Neuronal stem cell (in vitro differentiated cells): ENCODE measurements at regions not wholly inside any gene's neighbourhood (a gene's known extent, or its start where the extent isn't known, plus 50 kb on each side); places are given as distances from the start of the nearest gene placed in this dataset.
A peak's percentile ranks its signal among the peaks of the same experiment; 100 is the strongest.

Experiments
- DNase-seq: peaks from one replicate; pipeline ENCODE4 v3.0.0-alpha.2; 2013; ENCODE audit warnings: low spot score
- H2AFZ ChIP-seq: one replicate; pipeline ENCODE4 v1.6.1; 2013; ENCODE audit warnings: mild to moderate bottlenecking, low read length, inconsistent platforms
- H2AK5ac ChIP-seq: 2 replicates; pipeline ENCODE4 v1.6.1; 2013; ENCODE audit warnings: low read depth, mild to moderate bottlenecking, inconsistent platforms, low read length, moderate library complexity, mixed read lengths
- H2BK120ac ChIP-seq: 2 replicates; pipeline ENCODE4 v1.6.1; 2013; ENCODE audit warnings: low read depth, mild to moderate bottlenecking, inconsistent platforms, low read length, moderate library complexity, mixed read lengths
- H2BK12ac ChIP-seq: one replicate; pipeline ENCODE4 v1.6.1; 2013; ENCODE audit warnings: low read length, inconsistent platforms
- H2BK15ac ChIP-seq: 2 replicates; pipeline ENCODE4 v1.6.1; 2013; ENCODE audit warnings: mild to moderate bottlenecking, low read length, inconsistent platforms, mixed read lengths
- H2BK5ac ChIP-seq: one replicate; pipeline ENCODE4 v1.6.1; 2013; ENCODE audit warnings: inconsistent platforms, mild to moderate bottlenecking, low read length, moderate library complexity
- H3K14ac ChIP-seq: one replicate; pipeline ENCODE4 v1.6.1; 2013; ENCODE audit warnings: low read length, inconsistent platforms
- H3K18ac ChIP-seq: 2 replicates; pipeline ENCODE4 v1.6.1; 2013; ENCODE audit warnings: low read length, inconsistent platforms
- H3K23ac ChIP-seq: 2 replicates; pipeline ENCODE4 v1.6.1; 2013; ENCODE audit warnings: low read depth, mild to moderate bottlenecking, mixed read lengths, low read length, inconsistent platforms; ENCODE audit not compliant: poor library complexity
- H3K27ac ChIP-seq: replicated peaks from 3 replicates; pipeline ENCODE4 v1.5.1; 2013; ENCODE audit warnings: low read length, inconsistent platforms
- H3K27me3 ChIP-seq, 3 experiments: 2 replicates each; pipeline ENCODE4 v1.6.1; 2013; ENCODE audit warnings: low read length in 3 of 3, mild to moderate bottlenecking in 2 of 3, inconsistent platforms in 1 of 3, low read depth in 1 of 3, mixed read lengths in 1 of 3, moderate library complexity in 1 of 3; ENCODE audit not compliant: control insufficient read depth in 3 of 3, insufficient read depth in 3 of 3
- H3K36me3 ChIP-seq, 2 donors: replicated peaks in 1 of 2; 2 replicates each; pipeline ENCODE4 v1.6.1; 2013; ENCODE audit warnings: low read length in 2 of 2; ENCODE audit not compliant: control insufficient read depth in 2 of 2, insufficient read depth in 2 of 2
- H3K4ac ChIP-seq: 2 replicates; pipeline ENCODE4 v1.6.1; 2013; ENCODE audit warnings: inconsistent platforms, mild to moderate bottlenecking, low read length, moderate library complexity
- H3K4me1 ChIP-seq, 2 donors: 1 replicate in 1 of 2; 2 replicates in 1 of 2; pipeline ENCODE4 v1.6.1; 2013; ENCODE audit warnings: low read length in 2 of 2, low read depth in 1 of 2; ENCODE audit not compliant: control insufficient read depth in 2 of 2, insufficient read depth in 1 of 2
- H3K4me2 ChIP-seq: one replicate; pipeline ENCODE4 v1.6.1; 2013; ENCODE audit warnings: mild to moderate bottlenecking, low read length, inconsistent platforms; ENCODE audit not compliant: insufficient read depth, poor library complexity, severe bottlenecking
- H3K4me3 ChIP-seq, 2 donors: 2 replicates each; pipeline ENCODE4 v1.5.1; 2013; ENCODE audit warnings: low read length in 2 of 2, mild to moderate bottlenecking in 2 of 2, inconsistent platforms in 1 of 2, moderate library complexity in 1 of 2
- H3K79me1 ChIP-seq: one replicate; pipeline ENCODE4 v1.6.1; 2013; ENCODE audit warnings: low read depth, mild to moderate bottlenecking, inconsistent platforms, low read length, moderate library complexity
- H3K9ac ChIP-seq: one replicate; pipeline ENCODE4 v1.6.1; 2013; ENCODE audit warnings: mild to moderate bottlenecking, low read depth, low read length, inconsistent platforms; ENCODE audit not compliant: poor library complexity
- H3K9me3 ChIP-seq, 2 donors: replicated peaks in 1 of 2; 2 replicates each; pipeline versions ENCODE3 to v1.6.1; 2013; ENCODE audit warnings: low read length in 2 of 2, mild to moderate bottlenecking in 2 of 2, inconsistent platforms in 1 of 2, low read depth in 1 of 2, mixed read lengths in 1 of 2, moderate library complexity in 1 of 2; ENCODE audit not compliant: control insufficient read depth in 2 of 2, insufficient read depth in 1 of 2
- H4K8ac ChIP-seq: one replicate; pipeline ENCODE4 v1.6.1; 2013; ENCODE audit warnings: low read depth, mild to moderate bottlenecking, inconsistent platforms, low read length, moderate library complexity
- H4K91ac ChIP-seq: one replicate; pipeline ENCODE4 v1.6.1; 2013; ENCODE audit warnings: low read length, low read depth, mild to moderate bottlenecking, inconsistent platforms; ENCODE audit not compliant: poor library complexity
- WGBS, 2 donors: extraction: QIAGEN DNeasy Blood & Tissue Kit; methylation state at CpG; one replicate each; pipeline ENCODE4 v1.1.7; 2013; ENCODE audit warnings: missing lambda C conversion rate in 2 of 2, mixed read lengths in 1 of 2; ENCODE audit not compliant: insufficient read length in 2 of 2, insufficient replicate concordance in 1 of 2; ENCODE audit errors: extremely low coverage in 2 of 2; 5-methylcytosine and 5-hydroxymethylcytosine counted together

- Histone ChIP-seq H3K27me3 (no peaks in the 10 kb centered on the region), H2BK5ac (no peak overlapping the region), H3K4ac (no peak overlapping the region), H4K91ac (no peak overlapping the region), H2BK120ac (no peak overlapping the region), H3K27ac (no peak overlapping the region), H3K14ac (no peak overlapping the region), H3K23ac (no peak overlapping the region), H2BK12ac (no peak overlapping the region), H2BK15ac (no peak overlapping the region), H3K36me3 (no peaks in the 10 kb centered on the region), H3K79me1 (no peaks in the 10 kb centered on the region), H3K4me3 (no peak overlapping the region), H3K4me1 (peaks cover 2 to 3% of the 10 kb centered on the region in 2 donors), H3K18ac (no peak overlapping the region), H2AK5ac (no peak overlapping the region), H3K4me2 (no peak overlapping the region), H3K9ac (no peak overlapping the region), H3K9me3 (no peaks in the 10 kb centered on the region), H2AFZ (peak overlapping the region; percentile 29), H4K8ac (no peak overlapping the region)
- DNase-seq = no peak
- WGBS, 2 donors = no CpG with 5 or more reads among the region's 2 CpGs
Observed at GRCh38 chr10:4622384-4622783, 203.6 kb upstream of the AKR1E2 start.

- Histone ChIP-seq H2BK5ac (no peak overlapping the region), H2BK12ac (no peak overlapping the region), H3K9me3 (peaks cover 0 to 2% of the 10 kb centered on the region in 2 donors), H3K27ac (no peak overlapping the region), H3K27me3 (no peaks in the 10 kb centered on the region), H3K4me1 (peaks cover 0 to 2% of the 10 kb centered on the region in 2 donors), H2AK5ac (no peak overlapping the region), H3K4me3 (no peak overlapping the region), H4K8ac (no peak overlapping the region), H2AFZ (no peak overlapping the region), H3K9ac (no peak overlapping the region), H3K4ac (no peak overlapping the region), H2BK120ac (no peak overlapping the region), H3K23ac (no peak overlapping the region), H4K91ac (no peak overlapping the region), H3K4me2 (no peak overlapping the region), H3K79me1 (no peaks in the 10 kb centered on the region), H2BK15ac (no peak overlapping the region), H3K14ac (no peak overlapping the region), H3K36me3 (no peaks in the 10 kb centered on the region), H3K18ac (no peak overlapping the region)
- DNase-seq = no peak
- no CpG with 5 or more reads among the region's 1 CpG for WGBS, 2 donors
Observed at GRCh38 chr10:4617589-4617988, 208.4 kb upstream of the AKR1E2 start.

GRCh38 chr10:4615042-4615441, 211.0 kb upstream of the AKR1E2 start:
- Histone ChIP-seq H3K4me2 (no peak overlapping the region), H3K79me1 (no peaks in the 10 kb centered on the region), H3K18ac (no peak overlapping the region), H3K9ac (no peak overlapping the region), H2BK12ac (no peak overlapping the region), H3K27me3 (no peaks in the 10 kb centered on the region), H2BK5ac (no peak overlapping the region), H2AFZ (no peak overlapping the region), H4K91ac (no peak overlapping the region), H3K14ac (no peak overlapping the region), H4K8ac (no peak overlapping the region), H3K9me3 (peaks cover 0 to 2% of the 10 kb centered on the region in 2 donors), H3K4me3 (no peak overlapping the region), H2AK5ac (no peak overlapping the region), H3K23ac (no peak overlapping the region), H3K36me3 (no peaks in the 10 kb centered on the region), H3K27ac (no peak overlapping the region), H3K4ac (no peak overlapping the region), H2BK120ac (no peak overlapping the region), H2BK15ac (no peak overlapping the region), H3K4me1 (no peaks in the 10 kb centered on the region)
- no peak for DNase-seq
- WGBS, 2 donors = no CpG with 5 or more reads among the region's 1 CpG

- H3K9ac ChIP-seq = no peak overlapping the region
- H2BK5ac ChIP-seq = no peak overlapping the region
- H3K4me3 ChIP-seq = no peak overlapping the region
- H2BK12ac ChIP-seq = no peak overlapping the region
- no peaks in the 10 kb centered on the region for H3K79me1 ChIP-seq
- no peak overlapping the region for H4K8ac ChIP-seq
- no peak for DNase-seq
- H3K14ac ChIP-seq = no peak overlapping the region
- H3K4ac ChIP-seq = no peak overlapping the region
- no peaks in the 10 kb centered on the region for H3K36me3 ChIP-seq
- no peaks in the 10 kb centered on the region for H3K4me1 ChIP-seq
- H3K9me3 ChIP-seq = no peaks in the 10 kb centered on the region
- no peak overlapping the region for H2AK5ac ChIP-seq
- H3K27ac ChIP-seq = no peak overlapping the region
- H4K91ac ChIP-seq = no peak overlapping the region
- no peak overlapping the region for H3K4me2 ChIP-seq
- H3K27me3 ChIP-seq = no peaks in the 10 kb centered on the region
- no peak overlapping the region for H3K18ac ChIP-seq
- H2BK120ac ChIP-seq = no peak overlapping the region
- WGBS, 2 donors = no CpG with 5 or more reads among the region's 1 CpG
- H2BK15ac ChIP-seq = no peak overlapping the region
- no peak overlapping the region for H2AFZ ChIP-seq
- H3K23ac ChIP-seq = no peak overlapping the region
Observed at GRCh38 chr10:4609251-4609650, 216.8 kb upstream of the AKR1E2 start.
